Lower leg skin (tissue), 4 donors: ENCODE measurements at regions not wholly inside any gene's neighbourhood (a gene's known extent, or its start where the extent isn't known, plus 50 kb on each side); places are given as distances from the start of the nearest gene placed in this dataset.
"Not testable (repeated sequence)": the region's sequence is repeated elsewhere in the genome, so short reads cannot be mapped to it uniquely, and the experiment has no call there.

Source experiments
- DNase-seq, 2 donors: peaks; one replicate each; pipeline ENCODE4 v3.0.0-alpha.2; 2019; ENCODE audit warnings: low spot score in 2 of 2
- H3K4me3 ChIP-seq: fragments of 200-600 bp; sonication (generic); 2 replicates; pipeline ENCODE4 v1.5.1; 2017; ENCODE audit warnings: mild to moderate bottlenecking, low read depth; ENCODE audit not compliant: poor library complexity, severe bottlenecking
- POLR2A ChIP-seq, 2 donors: fragments of 450-650 bp; IDR thresholded peaks; one replicate each; pipeline ENCODE4 v1.6.1; 2016 to 2017; ENCODE audit warnings: antibody characterized with exemption in 2 of 2, mild to moderate bottlenecking in 1 of 2, moderate library complexity in 1 of 2
- WGBS, 2 donors: methylation state at CpG; one replicate each; pipeline ENCODE4 v1.1.5; 2018; 5-methylcytosine and 5-hydroxymethylcytosine counted together
- intact Hi-C: fragments of 100-400 bp; cut with DNase I; formaldehyde crosslinking; loops from one replicate; pipeline ENCODE4 v1.15.0; 2023; ENCODE audit warnings: low total_unique reads
- TF ChIP-seq, protein P1 (sequence below), 3 donors: fragments of 450-650 bp; IDR thresholded peaks; one replicate each; pipeline ENCODE4 v1.5.1; 2016; ENCODE audit warnings: antibody characterized with exemption in 3 of 3, mild to moderate bottlenecking in 3 of 3, moderate library complexity in 2 of 3

DNA sequence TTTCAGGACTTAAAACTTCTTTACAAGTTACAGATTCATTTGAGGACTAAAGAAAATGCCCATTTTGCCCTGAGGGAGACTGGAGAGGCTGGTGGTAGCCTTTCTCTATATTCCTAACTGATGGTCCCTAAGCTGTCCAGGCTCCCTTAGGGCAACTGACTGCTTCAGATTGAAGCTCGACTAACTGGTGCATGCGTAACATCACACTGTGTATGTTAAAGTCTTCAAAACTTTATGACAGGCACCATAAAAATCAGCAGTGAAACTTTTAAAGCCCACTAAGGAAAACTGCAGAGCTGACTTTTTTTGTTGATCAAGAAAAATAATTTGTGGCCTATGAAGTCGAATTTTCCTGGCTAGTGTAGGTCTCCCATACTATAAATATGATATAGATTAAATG is 233.0 kb upstream of the RPS23 start:
- no peak for DNase-seq
- WGBS, 2 donors = 73 to 79% methylated on average over 3 of the region's 3 CpGs
- no peak overlapping the region for H3K4me3 ChIP-seq
- intact Hi-C loops = no loop called here
- TF ChIP-seq, protein P1, sequence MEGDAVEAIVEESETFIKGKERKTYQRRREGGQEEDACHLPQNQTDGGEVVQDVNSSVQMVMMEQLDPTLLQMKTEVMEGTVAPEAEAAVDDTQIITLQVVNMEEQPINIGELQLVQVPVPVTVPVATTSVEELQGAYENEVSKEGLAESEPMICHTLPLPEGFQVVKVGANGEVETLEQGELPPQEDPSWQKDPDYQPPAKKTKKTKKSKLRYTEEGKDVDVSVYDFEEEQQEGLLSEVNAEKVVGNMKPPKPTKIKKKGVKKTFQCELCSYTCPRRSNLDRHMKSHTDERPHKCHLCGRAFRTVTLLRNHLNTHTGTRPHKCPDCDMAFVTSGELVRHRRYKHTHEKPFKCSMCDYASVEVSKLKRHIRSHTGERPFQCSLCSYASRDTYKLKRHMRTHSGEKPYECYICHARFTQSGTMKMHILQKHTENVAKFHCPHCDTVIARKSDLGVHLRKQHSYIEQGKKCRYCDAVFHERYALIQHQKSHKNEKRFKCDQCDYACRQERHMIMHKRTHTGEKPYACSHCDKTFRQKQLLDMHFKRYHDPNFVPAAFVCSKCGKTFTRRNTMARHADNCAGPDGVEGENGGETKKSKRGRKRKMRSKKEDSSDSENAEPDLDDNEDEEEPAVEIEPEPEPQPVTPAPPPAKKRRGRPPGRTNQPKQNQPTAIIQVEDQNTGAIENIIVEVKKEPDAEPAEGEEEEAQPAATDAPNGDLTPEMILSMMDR (IDR thresholded peaks at IDR 0.05) = no peak
- no peak for TF ChIP-seq POLR2A (IDR thresholded peaks at IDR 0.05)

DNA sequence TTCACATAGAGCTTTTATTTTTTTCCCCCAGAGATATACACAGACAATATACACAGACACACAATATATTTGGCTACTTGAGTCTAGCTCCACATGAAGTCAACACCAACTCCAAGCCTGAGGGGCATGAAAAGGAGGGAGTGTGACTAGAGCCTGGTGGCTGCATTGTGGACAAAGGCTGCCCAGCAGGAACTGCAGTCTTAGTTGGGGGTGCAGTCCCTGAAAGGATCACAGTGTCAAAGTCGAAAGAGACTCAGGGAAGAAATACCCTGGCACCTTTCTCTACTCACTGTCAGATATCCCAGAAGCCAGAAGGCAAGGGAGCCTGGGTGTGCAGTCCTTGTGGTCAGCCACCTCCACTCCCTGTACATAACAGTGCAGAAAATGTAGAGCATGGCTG is 231.6 kb upstream of the RPS23 start:
- TF ChIP-seq, protein P1 (IDR thresholded peaks at IDR 0.05) = no peak
- no peak for TF ChIP-seq POLR2A (IDR thresholded peaks at IDR 0.05)
- intact Hi-C loops = no loop called here
- H3K4me3 ChIP-seq = no peak overlapping the region
- no peak for DNase-seq
- 68 to 91% methylated on average over 1 of the region's 1 CpG for WGBS, 2 donors

DNA sequence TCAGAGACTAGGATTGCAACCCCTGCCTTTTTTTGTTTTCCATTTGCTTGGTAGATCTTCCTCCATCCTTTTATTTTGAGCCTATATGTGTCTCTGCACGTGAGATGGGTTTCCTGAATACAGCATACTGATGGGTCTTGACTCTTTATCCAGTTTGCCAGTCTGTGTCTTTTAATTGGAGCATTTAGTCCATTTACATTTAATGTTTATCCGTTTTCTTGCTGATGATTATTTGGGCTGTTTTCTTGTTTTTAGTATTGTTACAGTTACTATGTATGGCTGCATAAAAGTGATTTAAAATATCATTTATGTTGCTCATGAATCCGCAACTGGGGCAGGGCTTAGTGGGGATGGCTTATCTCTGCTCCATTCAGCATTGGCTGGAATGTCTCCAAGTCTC is 228.2 kb upstream of the RPS23 start:
- intact Hi-C loops, DNase-seq, H3K4me3 ChIP-seq: not testable (repeated sequence)
- WGBS, 2 donors = 82 to 91% methylated on average over 3 of the region's 3 CpGs

DNA sequence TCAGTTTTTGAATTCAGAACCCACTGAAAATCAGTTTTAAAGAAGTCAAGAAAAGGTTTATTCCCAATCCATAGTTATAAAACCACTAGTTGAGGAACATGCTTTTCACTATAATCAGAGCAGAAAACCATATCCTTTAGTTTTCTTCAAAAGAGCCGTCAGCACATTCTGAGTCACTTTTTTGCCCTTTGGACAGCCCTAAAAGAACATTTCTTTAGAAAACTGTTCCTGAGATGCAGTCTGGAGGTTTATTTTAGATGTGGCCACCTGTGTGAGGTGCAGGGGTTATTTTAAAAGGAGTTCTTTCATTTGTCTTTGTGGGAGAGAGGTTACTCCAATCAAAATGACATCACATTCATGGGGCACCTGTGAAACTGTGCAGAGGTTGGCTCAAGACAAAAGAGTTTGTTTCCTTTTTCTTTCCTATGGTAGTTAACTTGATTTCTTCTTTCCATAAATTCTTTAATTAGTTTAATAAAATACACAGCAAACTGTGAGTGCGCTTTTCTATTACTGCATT is 221.6 kb upstream of the RPS23 start:
- WGBS, 2 donors = 80 to 82% methylated on average over 2 of the region's 2 CpGs
- DNase-seq = no peak
- H3K4me3 ChIP-seq = no peak overlapping the region
- intact Hi-C loops = no loop called here
- no peak for TF ChIP-seq POLR2A (IDR thresholded peaks at IDR 0.05)
- TF ChIP-seq, protein P1 (IDR thresholded peaks at IDR 0.05) = no peak

DNA sequence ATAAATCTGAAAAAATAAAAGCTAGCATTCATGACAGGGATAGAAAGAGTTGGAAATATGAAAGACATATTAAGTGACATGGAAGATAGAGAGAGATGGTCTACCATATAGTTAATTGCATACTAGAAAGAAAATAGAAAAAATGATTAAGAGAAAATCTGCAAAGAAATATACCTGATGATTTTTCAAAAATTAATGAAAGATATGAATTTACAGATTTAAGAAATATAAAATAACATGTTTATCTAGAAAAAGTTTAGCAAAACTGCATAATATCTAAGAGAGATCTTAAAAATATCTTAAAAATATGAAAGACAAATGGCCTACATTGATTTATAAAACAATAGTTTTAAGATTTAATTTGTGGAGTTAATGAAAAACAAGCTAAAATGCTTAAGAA is 219.1 kb upstream of the RPS23 start:
- H3K4me3 ChIP-seq = no peak overlapping the region
- no peak for TF ChIP-seq POLR2A (IDR thresholded peaks at IDR 0.05)
- TF ChIP-seq, protein P1 (IDR thresholded peaks at IDR 0.05) = no peak
- intact Hi-C loops = no loop called here
- no peak for DNase-seq

DNA sequence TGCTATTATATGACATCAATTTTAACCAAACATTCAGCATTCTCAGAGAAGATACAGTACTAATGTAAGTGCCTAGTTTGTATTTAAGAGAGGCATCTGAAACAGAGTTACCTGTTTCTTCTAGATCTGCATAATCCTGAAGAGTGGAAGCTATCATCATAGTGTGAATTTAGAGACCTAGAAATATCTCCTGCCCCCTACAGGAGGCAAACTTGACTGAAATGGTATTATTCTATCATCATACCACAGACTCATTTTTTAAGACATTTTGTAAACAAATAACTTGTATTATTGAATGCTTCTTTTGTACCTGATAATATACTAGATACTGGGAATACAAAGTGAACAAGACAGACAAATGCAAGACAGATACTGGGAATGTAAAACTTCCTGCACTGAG is 216.8 kb upstream of the RPS23 start:
- H3K4me3 ChIP-seq = no peak overlapping the region
- no peak for TF ChIP-seq POLR2A (IDR thresholded peaks at IDR 0.05)
- TF ChIP-seq, protein P1 (IDR thresholded peaks at IDR 0.05) = no peak
- intact Hi-C loops = no loop called here
- DNase-seq = no peak
